ENCODE measurements at regions not wholly inside any gene's neighbourhood (a gene's known extent, or its start where the extent isn't known, plus 50 kb on each side); places are given as distances from the start of the nearest gene placed in this dataset.

GRCh38 chr1:55646181-55646580 is 431.0 kb upstream of the USP24 start:
- Histone ChIP-seq H2AFZ (ENCODE audit: insufficient read depth, low read depth, low read length, poor library complexity, severe bottlenecking) (no peak overlapping the region), H3K27ac (ENCODE audit: low read depth in 1 of 2, low read length in 2 of 2) (no peak overlapping the region), H3K9ac (ENCODE audit: insufficient read depth, low read length, poor library complexity, severe bottlenecking) (no peak overlapping the region), H3K4me1 (ENCODE audit: control insufficient read depth in 1 of 2, insufficient read depth in 2 of 2, low read length in 2 of 2) (peaks cover 4 to 6% of the 10 kb centered on the region in 2 donors), H4K20me1 (ENCODE audit: insufficient read depth, low read length) (no peaks in the 10 kb centered on the region), H3K4me2 (replicated peaks; ENCODE audit: extremely low read depth, low read length, poor library complexity, severe bottlenecking) (no peak overlapping the region), H3K79me2 (ENCODE audit: insufficient read depth, low read length) (no peaks in the 10 kb centered on the region), H3K27me3 (ENCODE audit: control insufficient read depth in 2 of 2, insufficient read depth in 2 of 2, low read length in 2 of 2) (no peaks in the 10 kb centered on the region), H3K36me3 (replicated peaks in 1 of 2; ENCODE audit: control insufficient read depth in 1 of 2, insufficient read depth in 2 of 2, low read length in 2 of 2) (no peaks in the 10 kb centered on the region), H3K4me3 (replicated peaks in 1 of 3; ENCODE audit: low read depth in 2 of 3, low read length in 3 of 3) (no peak overlapping the region), H3K9me3 (replicated peaks in 1 of 2; ENCODE audit: control insufficient read depth in 1 of 2, insufficient read depth in 1 of 2, low read length in 2 of 2) (no peaks in the 10 kb centered on the region)
- TF ChIP-seq CTCF (IDR thresholded peaks at IDR 0.05), result no peak
- H3K36me3 Mint-ChIP-seq, result no peaks in the 10 kb centered on the region
- H3K4me1 Mint-ChIP-seq, result peaks cover 6% of the 10 kb centered on the region
- H3K9me3 Mint-ChIP-seq, result peaks cover 0 to 9% (median 0%) of the 10 kb centered on the region in 7 donors
- no peak for DNase-seq
- no CpG with 5 or more reads among the region's 1 CpG for WGBS (ENCODE audit: insufficient coverage)
- no peak overlapping the region for H3K4me3 Mint-ChIP-seq
- H3K27me3 Mint-ChIP-seq (ENCODE audit: low read depth in 3 of 3), result peaks cover 2% of the 10 kb centered on the region in 3 donors
- H3K27ac Mint-ChIP-seq, result no peak overlapping the region
- intact Hi-C loops (cut with micrococcal nuclease), result no loop called here

DNA sequence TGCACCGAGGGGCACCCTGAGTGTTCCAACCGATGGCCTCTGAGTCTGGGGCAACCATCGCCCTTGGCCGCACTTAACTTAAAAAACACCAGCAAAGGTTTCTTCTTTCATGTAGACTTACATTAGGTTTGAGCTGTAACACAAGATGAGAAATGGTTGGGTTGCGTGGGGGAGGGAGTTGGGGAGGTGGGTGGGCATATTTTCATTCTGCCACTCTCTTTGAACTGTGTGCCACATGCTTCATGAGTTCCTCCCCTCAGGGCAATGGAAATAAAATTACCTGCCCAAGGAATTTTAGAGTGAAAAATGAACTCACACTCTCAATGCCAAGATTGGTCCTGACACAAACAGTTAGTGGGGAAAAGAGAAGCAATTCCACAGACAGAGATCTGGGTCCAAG is 430.1 kb upstream of the USP24 start:
- no CpG with 5 or more reads among the region's 5 CpGs for WGBS (ENCODE audit: insufficient coverage)
- H3K27me3 ChIP-seq (ENCODE audit: control insufficient read depth in 2 of 2, insufficient read depth in 2 of 2, low read length in 2 of 2), result no peaks in the 10 kb centered on the region
- no peak overlapping the region for H3K4me3 Mint-ChIP-seq
- peaks cover 14% of the 10 kb centered on the region for H3K4me1 Mint-ChIP-seq
- no peaks in the 10 kb centered on the region for H3K79me2 ChIP-seq (ENCODE audit: insufficient read depth, low read length)
- no peak overlapping the region for H3K4me3 ChIP-seq (replicated peaks in 1 of 3; ENCODE audit: low read depth in 2 of 3, low read length in 3 of 3)
- H3K36me3 ChIP-seq (replicated peaks in 1 of 2; ENCODE audit: control insufficient read depth in 1 of 2, insufficient read depth in 2 of 2, low read length in 2 of 2), result no peaks in the 10 kb centered on the region
- H3K27me3 Mint-ChIP-seq (ENCODE audit: low read depth in 3 of 3), result peaks cover 2% of the 10 kb centered on the region in 3 donors
- intact Hi-C loops (cut with micrococcal nuclease), result no loop called here
- H3K27ac ChIP-seq (ENCODE audit: low read depth in 1 of 2, low read length in 2 of 2), result no peak overlapping the region
- no peak overlapping the region for H2AFZ ChIP-seq (ENCODE audit: insufficient read depth, low read depth, low read length, poor library complexity, severe bottlenecking)
- H3K9me3 Mint-ChIP-seq, result peaks cover 0 to 9% (median 0%) of the 10 kb centered on the region in 7 donors
- H3K9ac ChIP-seq (ENCODE audit: insufficient read depth, low read length, poor library complexity, severe bottlenecking), result no peak overlapping the region
- H3K4me1 ChIP-seq (ENCODE audit: control insufficient read depth in 1 of 2, insufficient read depth in 2 of 2, low read length in 2 of 2), result peaks cover 10 to 12% of the 10 kb centered on the region in 2 donors
- no peak for DNase-seq
- no peaks in the 10 kb centered on the region for H3K36me3 Mint-ChIP-seq
- H4K20me1 ChIP-seq (ENCODE audit: insufficient read depth, low read length), result no peaks in the 10 kb centered on the region
- no peaks in the 10 kb centered on the region for H3K9me3 ChIP-seq (replicated peaks in 1 of 2; ENCODE audit: control insufficient read depth in 1 of 2, insufficient read depth in 1 of 2, low read length in 2 of 2)
- no peak overlapping the region for H3K4me2 ChIP-seq (replicated peaks; ENCODE audit: extremely low read depth, low read length, poor library complexity, severe bottlenecking)
- no peak for TF ChIP-seq CTCF (IDR thresholded peaks at IDR 0.05)
- no peak overlapping the region for H3K27ac Mint-ChIP-seq

Measured in CD14-positive monocyte (primary cell).